NCI-H2196 (cell line): ENCODE measurements at regions not wholly inside any gene's neighbourhood (a gene's known extent, or its start where the extent isn't known, plus 50 kb on each side); places are given as distances from the start of the nearest gene placed in this dataset.

Source experiments
- DNase-seq: peaks from one replicate; lab custom pipeline; 2025; ENCODE audit not compliant: unreplicated experiment; lab: John Stamatoyannopoulos, UW

DNA sequence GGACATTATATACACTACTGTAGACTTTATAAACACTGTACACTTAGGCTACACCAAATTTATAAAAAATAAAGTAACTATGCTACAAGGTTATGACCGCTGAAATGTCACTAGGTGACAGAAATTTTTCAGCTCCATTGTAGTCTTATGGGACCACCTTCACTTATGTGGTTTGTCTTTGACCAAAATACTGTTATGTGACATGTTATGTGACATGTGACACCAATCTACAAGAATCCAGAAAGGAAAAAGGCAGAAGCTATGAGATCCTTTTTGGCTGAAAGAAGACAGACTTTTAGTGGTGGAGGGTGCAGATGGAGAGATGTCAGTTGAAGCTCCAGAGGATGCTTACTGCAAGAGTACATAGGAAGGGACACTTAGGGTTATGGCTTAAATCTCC lies 1378.4 kb upstream of the TENM4 start:
- DNase-seq, result no peak

DNA sequence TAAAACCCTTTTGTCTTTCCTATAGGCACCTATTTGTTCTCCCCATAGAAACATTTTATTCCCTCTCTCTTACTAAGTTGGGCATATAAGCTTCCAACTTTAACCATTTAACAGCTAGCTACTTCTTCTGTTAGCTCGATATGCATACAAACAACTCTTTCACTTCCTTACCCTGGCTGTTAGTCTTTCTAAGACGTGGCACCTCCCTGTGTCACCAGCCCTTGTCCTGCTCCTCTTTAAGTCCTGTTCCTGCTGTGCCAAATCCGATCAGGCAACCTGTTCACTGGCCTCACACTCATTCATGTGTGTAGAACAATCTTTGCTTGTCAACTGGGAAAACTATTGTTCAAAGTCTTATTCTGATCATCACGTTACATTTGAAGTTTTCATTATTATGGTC lies 1376.1 kb upstream of the TENM4 start:
- DNase-seq, result no peak

DNA sequence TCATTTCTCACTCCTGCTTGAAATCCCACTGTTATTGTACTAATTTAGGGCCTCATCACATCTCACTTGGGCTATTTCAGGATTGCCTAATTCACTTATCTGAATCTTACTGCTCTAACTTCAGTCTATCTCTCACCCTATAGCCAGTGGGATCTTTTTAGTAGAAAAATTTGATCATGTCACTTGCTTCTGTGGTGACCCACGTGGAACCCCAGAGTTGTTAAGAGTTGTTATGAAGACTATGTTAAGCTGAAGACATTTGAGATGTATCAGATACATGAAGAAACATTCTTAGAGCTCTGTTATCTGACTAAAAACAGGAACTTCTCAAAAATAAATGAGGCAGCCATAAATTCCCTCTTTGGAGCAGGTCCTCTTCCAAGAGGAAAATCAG lies 1375.6 kb upstream of the TENM4 start:
- DNase-seq, result no peak

DNA sequence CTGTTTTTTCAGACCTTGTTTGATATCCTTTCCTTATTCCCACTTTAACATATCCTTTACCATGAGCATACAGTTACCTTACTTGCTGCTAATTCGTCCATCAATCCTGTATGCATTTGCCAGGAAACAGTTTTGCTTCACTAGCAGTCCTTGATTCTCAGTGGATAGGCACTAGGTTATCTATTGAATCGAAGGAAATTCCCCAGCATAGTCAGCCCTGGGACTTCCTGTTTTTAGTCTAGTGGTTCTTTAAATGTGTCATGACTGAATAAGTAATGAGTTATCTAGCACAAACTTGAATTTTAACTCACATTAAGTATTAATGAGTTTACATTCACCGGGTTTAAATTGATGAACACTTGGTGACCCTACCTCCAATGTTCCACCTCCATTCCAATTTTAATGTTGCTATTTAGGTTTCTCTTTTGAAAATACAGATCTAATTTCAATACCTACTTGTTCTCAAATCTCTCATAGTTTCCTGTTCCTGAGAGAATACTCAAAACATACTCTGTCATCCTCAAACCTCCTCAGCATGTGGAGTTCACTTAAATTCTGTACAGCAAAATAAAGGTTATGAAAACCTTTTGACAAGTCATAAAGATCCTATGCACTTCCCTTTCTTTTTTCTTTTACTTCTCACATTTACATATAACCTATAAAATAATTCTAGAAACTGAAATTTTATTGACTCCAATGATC lies 1375.1 kb upstream of the TENM4 start:
- DNase-seq, result no peak

DNA sequence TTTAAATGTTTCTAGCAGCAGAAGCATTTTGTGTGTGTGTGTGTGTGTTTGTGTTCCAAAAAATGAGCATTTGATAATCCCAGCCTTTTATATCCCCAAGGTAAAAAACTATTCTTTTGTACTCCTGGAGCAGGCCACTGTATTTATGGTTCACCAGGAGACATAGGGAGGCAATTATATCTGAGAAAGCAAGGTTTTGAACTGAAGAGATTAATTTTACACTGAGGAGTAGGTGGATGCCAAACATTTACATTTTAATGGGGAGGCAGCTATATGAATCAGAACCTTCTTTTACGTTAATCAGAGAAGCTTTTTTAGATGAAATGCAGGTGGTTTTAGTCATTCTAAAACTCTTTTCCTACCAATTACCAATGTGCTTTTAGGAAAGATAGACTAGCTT lies 1374.0 kb upstream of the TENM4 start:
- DNase-seq, result no peak

DNA sequence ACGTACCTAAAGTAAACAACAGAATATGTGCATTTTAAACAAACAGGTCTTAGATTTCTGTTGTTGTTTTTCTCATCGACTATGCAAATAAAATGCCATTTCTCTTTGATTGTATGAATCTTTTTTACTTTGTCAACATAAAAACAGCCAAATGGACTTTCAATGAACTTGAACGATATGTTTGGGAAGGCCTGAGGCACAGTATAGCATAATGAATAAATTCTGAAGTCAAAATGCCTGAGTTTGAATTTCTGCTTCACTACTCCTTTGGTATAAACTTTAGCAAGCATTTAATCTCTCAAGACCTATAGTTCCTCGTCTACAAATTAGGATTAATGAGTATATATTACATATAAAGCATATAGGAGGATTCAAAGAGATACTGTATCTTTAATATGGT lies 1369.9 kb upstream of the TENM4 start:
- DNase-seq, result no peak

DNA sequence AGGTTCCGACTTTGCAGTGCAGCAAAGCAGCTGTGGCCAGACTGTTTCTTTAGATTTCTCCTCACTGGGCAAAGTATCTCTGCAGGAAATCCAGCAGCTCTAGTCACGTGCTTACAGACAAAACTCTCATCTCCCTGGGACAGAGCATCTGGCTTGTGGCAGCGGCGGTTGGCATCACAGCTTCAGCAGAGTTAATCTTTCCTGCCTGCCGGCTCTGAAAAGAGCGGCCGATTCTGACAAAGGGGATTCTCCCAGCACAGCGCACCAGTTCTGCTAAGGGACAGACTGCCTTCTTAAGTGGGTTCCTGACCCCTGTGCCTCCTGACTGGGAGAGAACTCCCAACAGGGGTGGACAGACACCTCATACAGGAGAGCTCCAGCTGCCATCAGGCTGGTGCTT lies 1357.3 kb upstream of the TENM4 start:
- DNase-seq, result no peak

DNA sequence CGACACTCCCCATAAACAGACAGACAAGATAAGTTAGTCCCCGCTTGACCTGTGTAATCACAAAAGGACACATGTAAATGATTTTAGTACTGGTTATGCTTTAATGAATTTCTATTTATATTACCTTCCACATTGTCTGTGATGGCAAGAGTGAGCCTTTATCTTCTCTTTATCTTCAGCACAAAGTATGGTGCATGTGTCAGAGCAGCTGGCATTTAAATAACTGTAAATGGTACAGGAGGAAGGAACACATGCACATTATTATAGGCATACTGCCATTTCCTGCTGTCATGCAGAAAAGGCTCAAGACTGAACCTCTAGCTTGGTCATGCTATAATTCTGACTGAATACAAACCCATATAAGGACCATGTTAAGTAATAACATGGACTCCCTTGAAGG lies 1342.7 kb upstream of the TENM4 start:
- DNase-seq, result no peak

DNA sequence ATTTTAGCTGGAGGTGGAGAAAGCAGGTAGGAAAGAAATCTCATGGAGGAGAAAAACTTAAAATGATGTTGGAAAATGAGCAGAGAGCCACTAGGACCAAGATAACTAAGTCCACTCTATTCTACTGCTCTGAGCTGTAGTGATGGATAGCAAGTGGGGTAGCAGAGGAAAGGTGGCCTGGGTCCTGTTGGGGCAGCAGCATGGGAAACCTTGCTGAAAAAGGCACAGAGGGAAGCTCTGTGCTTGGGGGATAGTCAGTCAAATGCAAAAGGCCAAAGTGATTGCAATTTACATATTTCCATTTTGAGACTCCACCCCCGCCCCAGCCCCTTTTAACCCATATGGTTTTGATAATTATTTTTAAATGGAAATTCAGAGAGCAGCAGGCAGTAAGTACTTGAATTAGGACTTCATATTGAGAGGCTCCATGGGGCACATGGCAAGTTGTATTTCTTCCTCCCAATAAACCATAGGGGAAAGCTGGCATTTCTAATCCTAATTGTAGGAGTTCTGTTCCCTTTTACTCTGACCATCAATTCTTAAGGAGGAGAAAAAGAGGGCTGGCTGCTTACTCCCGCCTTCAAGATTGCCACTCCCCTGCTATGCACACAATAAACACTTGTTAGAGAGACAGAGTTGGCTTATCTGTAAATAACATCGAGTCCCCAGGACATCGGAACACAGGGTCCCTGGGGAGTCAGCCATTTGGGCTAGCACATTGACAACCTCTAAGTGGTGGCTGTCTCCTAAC lies 1341.5 kb upstream of the TENM4 start:
- DNase-seq, result no peak

DNA sequence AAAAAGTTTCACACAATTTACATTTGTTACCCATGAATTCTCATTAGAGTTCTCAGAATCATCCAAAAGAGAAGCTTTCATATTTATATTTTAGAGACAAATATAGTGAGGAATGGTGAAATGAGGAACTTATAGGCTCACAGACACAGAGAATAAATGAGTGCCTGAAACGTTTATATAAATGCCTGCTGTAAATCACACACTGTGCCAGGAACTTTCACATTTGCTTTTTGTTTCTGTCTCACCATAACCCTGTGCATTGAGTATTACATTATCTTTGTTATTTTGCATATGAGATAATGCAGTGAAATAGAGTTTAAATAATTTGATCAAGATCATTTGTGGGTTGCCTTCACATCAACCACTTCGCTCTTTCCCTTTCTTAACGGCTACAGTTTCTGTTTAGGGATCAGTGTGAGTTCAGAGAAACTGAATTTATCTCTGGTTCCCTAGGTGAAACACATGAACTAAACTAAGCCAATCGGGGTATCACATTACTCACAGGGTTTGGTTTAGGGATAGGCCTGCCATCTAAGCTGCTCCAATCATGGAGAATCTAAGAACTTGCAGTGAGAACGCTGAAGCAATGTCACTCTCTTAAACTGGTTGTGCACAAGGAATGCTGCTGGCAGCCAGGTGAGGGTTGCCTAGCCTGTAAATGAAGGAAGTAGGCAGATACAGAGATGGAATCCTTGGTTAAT lies 1339.2 kb upstream of the TENM4 start:
- DNase-seq, result no peak

DNA sequence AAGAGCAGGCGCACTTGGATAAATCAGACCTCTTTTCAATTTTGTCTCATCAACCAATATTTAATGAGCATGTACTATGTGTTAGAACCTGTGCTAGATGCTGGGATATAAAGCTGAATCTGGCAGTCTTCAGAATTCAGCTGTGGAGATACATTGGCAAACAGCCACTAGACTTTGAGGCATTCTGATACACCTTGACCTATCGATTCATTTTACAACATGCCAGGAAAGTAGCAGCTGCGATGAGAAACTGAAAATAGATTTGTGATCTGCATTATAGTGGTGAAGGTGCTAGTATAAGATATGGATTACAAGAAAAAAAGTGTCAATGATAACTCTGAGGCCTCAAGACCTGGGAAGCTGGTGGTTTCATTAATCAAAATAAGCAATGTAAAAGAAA lies 1338.1 kb upstream of the TENM4 start:
- DNase-seq, result no peak

DNA sequence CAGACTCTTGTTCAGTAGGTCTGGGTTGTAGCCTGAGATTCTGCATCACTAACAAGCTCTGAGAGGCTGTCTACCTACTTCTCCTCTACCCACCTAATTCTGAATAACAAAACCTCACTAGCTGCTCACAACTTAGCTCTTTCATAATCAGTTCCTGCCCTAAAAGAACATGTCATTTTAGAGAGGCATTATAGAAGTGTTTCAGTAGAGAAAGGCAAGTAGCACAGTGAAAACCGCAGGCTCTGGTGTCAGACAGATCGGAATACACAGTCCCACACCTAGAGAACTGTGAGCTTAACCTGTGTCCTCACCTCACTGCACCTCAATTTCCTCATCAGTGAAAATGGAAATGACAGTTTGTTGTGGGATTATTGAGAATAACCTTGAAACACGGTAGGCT lies 1337.6 kb upstream of the TENM4 start:
- no peak for DNase-seq

DNA sequence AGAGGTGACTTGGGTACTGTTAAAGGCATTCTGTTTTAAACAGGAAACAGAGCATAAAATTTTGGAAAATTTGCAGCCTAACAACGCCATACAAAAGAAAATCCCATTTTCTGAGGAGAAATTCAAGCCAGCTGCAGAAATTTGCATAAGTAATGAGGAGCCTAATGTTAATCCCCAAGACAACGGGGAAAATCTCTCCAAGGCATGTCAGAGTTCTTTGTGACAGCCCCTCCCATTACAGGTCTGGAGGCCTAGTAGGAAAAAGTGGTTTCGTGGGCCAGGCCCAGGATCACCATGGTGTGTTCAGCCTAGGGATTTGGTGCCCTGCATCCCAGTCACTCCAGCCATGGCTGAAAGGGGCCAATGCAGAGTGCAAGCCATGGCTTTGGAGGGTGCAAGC lies 1333.1 kb upstream of the TENM4 start:
- no peak for DNase-seq

DNA sequence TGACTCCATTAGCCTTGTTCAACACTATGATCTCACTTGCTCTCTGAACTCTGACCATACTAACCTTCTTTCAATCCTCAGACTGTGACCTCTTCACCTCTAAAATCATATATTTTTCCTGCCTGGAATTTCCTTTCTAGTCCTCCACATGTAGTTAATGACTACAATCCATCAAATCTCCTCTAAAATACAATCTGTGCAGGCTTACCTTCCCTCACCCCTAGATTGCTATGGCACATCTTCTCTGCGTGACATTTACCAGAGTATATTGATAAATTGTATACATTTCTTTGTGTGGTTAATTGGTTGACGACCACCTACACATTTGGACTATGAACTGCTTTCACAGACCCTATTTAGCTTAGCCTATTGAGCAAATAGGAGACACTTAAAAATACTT lies 1330.2 kb upstream of the TENM4 start:
- DNase-seq, result no peak

DNA sequence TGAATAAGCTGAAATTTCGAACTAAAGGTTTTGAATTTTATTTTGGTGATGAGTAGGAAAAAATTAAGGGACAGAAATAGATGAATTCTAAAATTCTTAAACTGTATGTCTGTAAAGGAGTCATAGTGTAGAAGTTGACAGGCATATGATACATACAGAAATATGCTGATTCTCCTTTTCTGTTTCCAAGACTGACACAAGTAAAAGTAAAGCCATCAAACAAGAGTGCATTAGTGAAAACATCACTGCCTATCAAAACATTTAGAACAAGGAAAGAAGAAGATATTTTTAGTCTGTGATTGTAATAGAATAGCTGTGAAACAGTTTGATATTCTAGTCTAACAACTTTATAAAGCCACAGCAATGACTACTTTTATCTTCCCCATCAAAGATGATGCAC lies 1318.0 kb upstream of the TENM4 start:
- DNase-seq, result no peak

DNA sequence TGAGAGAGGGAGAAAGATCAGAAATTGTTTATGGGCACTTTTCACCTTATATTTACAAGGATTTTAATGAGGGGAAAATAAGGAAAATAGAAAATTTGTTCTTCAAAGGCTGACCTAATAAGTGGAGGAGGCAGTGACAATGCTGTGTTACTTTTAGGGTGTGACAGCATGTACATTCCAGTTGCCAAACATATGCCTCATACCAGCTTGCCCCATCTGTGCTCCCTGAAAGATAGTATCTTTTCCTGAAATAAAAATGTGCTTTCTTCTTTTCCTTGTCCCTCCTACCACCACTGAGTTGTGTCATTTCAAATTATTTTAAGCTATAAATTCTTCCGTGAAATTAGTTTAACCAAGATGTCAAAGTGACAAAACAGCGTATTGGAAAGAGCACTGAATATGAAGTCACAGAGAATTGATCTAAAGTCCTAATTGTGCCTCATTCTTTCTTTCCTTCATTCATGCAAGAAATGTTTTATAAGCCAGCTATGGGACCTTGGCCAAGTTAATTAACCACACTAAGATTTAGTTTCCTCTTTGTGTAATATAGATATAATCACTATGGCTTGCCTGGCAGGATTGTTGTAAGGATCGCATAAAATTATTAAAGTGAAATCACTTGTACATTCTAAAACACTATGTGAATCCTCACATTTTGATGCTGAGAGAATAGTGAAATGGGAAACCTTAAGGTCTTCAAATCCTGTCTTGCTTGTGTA lies 1307.5 kb upstream of the TENM4 start:
- no peak for DNase-seq

DNA sequence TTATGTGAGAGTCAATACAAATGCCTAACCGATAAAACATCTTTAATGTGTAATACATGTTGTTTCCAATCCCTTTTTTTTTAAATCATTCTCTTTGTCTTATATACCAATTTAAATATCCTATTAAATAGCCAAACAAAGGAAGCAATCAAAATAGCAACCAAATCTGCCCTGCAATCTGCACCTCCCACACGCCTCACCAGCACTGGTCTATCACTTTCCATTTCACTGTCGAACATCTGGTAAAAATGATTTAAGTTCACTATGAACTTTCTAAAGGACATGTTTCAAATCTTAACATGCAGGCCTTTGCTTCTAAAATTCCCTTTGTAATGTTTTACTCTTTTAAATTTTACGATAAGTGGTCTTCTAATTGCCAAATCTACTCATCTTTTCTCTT lies 1305.5 kb upstream of the TENM4 start:
- DNase-seq, result no peak

DNA sequence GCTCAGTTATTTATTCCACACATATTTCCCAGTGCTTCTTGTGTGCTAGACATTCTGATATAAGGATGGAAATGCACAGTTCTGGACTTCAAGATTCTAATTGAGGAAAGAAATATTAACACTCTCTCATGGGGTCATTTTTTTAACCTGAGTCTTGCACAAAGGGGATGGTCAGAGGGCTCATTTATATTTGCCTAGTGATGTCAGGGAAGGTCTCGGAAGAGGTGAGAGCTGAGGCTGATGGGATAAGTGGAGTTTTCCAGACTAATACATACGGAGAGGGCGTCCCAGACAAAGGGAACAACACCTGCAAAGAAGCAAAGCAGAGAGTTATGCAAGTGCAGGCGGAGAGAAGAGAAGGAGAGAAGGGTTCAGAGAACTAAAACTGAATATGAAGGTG lies 1304.6 kb upstream of the TENM4 start:
- DNase-seq, result no peak

DNA sequence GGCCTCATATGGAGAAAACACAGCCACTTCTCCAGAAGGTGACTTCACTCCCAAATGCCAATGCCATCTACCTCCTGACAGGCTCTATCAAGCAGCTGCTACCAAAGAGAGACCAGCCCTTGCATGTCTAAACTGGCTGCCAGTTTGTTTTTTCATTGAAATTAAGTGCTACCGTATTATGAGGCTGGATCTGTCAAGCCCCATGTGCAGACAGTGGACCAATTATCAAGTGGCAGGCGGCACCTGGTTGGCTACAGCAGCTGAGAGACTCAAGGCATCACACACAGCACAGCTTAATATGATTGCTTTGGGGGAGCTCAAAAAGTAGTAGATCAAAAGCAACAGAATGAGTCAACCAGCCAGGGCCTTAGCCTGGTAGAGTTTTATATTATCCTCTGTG lies 1293.0 kb upstream of the TENM4 start:
- no peak for DNase-seq

DNA sequence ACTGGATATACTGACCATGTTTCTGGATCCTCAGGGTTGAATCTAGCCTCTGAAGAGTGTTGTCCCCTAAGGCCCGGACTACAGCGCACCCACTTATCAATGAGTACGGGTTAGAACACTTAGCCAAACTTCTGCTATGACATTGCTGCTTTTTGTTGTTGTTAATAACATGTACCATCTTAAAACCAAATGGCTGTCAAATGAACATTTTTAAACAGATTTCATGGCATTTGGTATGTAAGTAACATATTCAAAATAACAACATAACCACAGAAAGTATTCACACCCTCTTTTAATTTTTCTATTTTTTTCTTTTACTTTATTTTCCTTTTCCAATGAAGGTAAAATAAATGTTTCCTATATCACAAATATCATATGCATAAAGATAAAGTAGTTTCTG lies 1292.5 kb upstream of the TENM4 start:
- no peak for DNase-seq

DNA sequence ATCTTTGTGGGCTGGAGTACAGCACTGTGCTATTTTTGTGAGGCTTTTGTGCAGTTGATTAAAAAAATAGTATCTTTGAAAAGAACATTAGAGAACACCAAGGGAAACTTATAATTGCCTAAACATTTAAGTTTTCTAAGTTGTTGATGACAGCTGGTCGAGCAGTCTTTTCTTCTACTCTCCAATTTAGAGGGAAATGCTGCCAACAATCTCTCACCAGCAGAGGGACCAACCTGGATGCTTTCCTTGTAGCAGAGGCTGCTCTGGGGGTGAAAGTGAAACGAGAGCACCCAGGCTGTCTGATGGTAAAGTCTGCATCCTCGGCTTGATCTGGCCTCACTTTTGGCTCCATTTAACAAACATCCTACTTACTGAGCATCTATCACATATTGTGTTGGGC lies 1286.5 kb upstream of the TENM4 start:
- DNase-seq, result no peak

DNA sequence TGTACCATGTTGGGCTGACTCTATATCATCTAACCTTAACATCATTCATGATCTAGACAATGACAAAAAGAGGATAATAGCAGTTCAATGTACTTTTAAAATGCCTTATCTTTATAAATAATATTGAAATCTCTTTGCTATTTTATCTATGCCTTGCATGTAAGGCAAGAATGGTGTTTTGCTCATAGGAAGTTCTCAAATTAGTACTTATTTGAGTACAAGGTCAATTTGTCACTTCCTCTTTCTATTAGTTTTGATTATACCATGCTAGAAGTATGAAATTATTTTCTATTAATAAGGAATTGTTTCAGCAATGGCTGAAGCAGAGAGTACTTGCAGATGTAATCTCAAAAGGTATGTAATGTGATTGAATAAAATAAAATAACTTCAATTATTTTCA lies 1285.4 kb upstream of the TENM4 start:
- DNase-seq, result no peak
